Peyer's patch (tissue), 4 donors: ENCODE measurements at regions not wholly inside any gene's neighbourhood (a gene's known extent, or its start where the extent isn't known, plus 50 kb on each side); places are given as distances from the start of the nearest gene placed in this dataset.

ENCODE experiments used
- DNase-seq, 3 donors: peaks; one replicate each; pipeline ENCODE4 v3.0.0-alpha.2; 2017 to 2019
- H3K27ac ChIP-seq, 4 donors: fragments of 200-600 bp; sonication (generic); one replicate each; pipeline ENCODE4 v1.5.1; 2016 to 2019
- H3K27me3 ChIP-seq, 2 donors: fragments of 200-600 bp; sonication (generic); one replicate each; pipeline ENCODE4 v1.5.1; 2019
- H3K36me3 ChIP-seq, 3 donors: fragments of 200-600 bp; sonication (generic); one replicate each; pipeline ENCODE4 v1.5.1; 2016 to 2019
- H3K4me1 ChIP-seq, 4 donors: fragments of 200-600 bp; sonication (generic); one replicate each; pipeline ENCODE4 v1.5.1; 2016 to 2019
- H3K4me3 ChIP-seq, 4 donors: fragments of 200-600 bp; sonication (generic); 1 replicate in 3 of 4; 2 replicates in 1 of 4; pipeline ENCODE4 v1.5.1; 2016 to 2019; ENCODE audit warnings: mild to moderate bottlenecking in 1 of 4
- H3K9me3 ChIP-seq, 4 donors: fragments of 200-600 bp; sonication (generic); one replicate each; pipeline ENCODE4 v1.5.1; 2016 to 2019; ENCODE audit warnings: mild to moderate bottlenecking in 1 of 4
- POLR2A ChIP-seq, 2 donors: fragments of 450-650 bp; IDR thresholded peaks; one replicate each; pipeline ENCODE4 v1.5.1; 2017; ENCODE audit warnings: antibody characterized with exemption in 2 of 2, mild to moderate bottlenecking in 2 of 2, moderate library complexity in 2 of 2
- TF ChIP-seq, protein P1 (sequence below), 6 experiments: fragments of 450-650 bp in 4 of 6; fragments of 200-600 bp in 2 of 6; sonication (generic) in 1 of 6; IDR thresholded peaks; one replicate each; pipeline ENCODE4 v1.5.1; 2017 to 2019; ENCODE audit warnings: antibody characterized with exemption in 6 of 6, mild to moderate bottlenecking in 3 of 6, moderate library complexity in 1 of 6

DNA sequence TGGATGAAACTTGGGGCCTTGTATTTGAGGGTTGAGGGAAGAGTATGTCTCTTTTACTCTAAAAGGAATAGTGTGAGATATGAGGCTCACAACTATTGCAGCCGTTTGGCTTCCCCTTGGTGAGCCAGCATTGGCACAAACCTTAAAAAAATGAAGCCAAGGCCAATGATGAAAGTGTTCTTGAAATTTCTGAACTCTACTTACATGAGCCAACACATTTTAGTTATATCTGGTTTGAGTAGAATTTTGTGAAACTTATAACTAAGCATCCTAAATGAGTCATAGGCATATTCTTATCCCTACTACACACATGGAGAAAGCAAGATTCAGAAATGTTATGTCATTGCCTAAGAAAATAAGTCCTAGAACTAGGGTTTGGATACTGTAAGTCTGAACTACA, 55.3 kb upstream of the ACSS3 start:
- Histone ChIP-seq H3K4me3 (no peak overlapping the region), H3K27ac (no peak overlapping the region), H3K4me1 (no peaks in the 10 kb centered on the region), H3K36me3 (no peaks in the 10 kb centered on the region), H3K27me3 (no peaks in the 10 kb centered on the region), H3K9me3 (no peaks in the 10 kb centered on the region)
- TF ChIP-seq POLR2A (IDR thresholded peaks at IDR 0.05), result no peak
- TF ChIP-seq, protein P1, sequence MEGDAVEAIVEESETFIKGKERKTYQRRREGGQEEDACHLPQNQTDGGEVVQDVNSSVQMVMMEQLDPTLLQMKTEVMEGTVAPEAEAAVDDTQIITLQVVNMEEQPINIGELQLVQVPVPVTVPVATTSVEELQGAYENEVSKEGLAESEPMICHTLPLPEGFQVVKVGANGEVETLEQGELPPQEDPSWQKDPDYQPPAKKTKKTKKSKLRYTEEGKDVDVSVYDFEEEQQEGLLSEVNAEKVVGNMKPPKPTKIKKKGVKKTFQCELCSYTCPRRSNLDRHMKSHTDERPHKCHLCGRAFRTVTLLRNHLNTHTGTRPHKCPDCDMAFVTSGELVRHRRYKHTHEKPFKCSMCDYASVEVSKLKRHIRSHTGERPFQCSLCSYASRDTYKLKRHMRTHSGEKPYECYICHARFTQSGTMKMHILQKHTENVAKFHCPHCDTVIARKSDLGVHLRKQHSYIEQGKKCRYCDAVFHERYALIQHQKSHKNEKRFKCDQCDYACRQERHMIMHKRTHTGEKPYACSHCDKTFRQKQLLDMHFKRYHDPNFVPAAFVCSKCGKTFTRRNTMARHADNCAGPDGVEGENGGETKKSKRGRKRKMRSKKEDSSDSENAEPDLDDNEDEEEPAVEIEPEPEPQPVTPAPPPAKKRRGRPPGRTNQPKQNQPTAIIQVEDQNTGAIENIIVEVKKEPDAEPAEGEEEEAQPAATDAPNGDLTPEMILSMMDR (IDR thresholded peaks at IDR 0.05), result no peak
- DNase-seq, result no peak

DNA sequence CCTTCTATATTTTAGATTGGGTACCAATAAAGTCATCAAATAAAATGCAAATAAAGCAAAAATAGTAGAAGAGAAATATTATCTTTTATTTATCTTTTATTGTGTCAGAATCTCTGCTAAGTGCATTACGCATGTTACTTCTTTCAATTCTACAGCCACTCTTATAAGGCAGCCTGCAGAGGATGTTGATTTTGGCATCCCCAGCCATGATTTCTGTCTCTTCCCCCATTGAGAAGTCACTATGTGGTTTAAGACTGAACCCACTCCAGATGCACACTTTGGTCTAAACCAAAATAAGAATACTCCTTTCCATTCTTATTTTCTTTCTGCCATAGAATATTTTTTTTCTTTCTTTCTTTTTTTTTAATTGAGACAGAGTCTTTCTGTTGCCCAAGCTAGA, 56.0 kb upstream of the ACSS3 start:
- Histone ChIP-seq H3K36me3 (no peaks in the 10 kb centered on the region), H3K4me1 (no peaks in the 10 kb centered on the region), H3K9me3 (no peaks in the 10 kb centered on the region), H3K27ac (no peak overlapping the region), H3K27me3 (no peaks in the 10 kb centered on the region), H3K4me3 (no peak overlapping the region)
- no peak for DNase-seq
- TF ChIP-seq, protein P1 (IDR thresholded peaks at IDR 0.05), result no peak
- no peak for TF ChIP-seq POLR2A (IDR thresholded peaks at IDR 0.05)

DNA sequence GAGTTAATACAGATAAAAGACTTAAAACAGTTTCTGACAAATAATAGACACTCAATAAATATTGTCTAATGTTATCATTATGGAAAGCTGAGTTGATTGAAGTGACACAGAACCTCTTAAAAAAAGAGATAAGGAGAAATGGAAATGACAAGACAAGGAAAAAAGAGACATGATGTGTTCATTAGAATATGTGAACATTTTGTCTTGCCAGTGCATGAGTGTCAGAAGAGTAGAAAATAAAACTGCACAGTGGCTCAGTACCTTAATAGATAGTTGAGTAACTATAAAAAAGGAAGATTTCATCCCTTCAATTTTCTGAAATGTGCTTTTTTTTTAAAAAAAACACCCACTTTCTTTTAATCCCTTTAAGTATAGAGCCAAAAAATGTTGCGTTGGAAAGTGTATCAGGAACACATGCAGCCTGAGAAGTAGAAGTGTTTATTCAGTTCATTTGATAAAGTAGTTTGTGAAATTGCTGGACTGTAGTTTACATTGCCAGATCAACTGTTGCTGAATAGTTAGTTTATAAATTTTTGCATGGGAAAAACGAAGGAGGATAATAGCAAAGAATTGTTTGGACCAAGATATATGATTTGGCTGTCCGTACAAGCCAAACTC, 56.6 kb upstream of the ACSS3 start:
- Histone ChIP-seq H3K4me3 (no peak overlapping the region), H3K36me3 (no peaks in the 10 kb centered on the region), H3K9me3 (no peaks in the 10 kb centered on the region), H3K4me1 (no peaks in the 10 kb centered on the region), H3K27me3 (no peaks in the 10 kb centered on the region), H3K27ac (no peak overlapping the region)
- TF ChIP-seq, protein P1 (IDR thresholded peaks at IDR 0.05), result no peak
- no peak for TF ChIP-seq POLR2A (IDR thresholded peaks at IDR 0.05)
- no peak for DNase-seq

DNA sequence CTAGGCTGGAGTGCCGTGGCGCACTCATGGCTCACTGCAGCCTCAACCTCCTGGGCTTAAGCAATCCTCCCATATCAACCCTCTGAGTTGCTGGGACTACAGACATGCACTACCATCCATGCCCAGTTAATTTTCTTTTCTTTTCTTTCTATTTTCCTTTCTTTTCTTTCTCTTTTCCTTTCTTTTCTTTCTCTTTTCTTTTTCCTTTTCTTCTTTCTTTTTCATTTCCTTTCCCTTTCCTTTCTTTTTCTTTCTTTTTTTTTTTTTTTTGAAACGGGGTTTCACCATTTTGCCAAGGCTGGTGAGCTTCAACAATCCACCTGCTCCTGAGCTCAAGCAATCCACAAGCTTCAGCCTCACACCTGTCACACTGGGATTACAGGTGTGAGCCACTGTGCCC, 60.1 kb upstream of the ACSS3 start:
- DNase-seq, result no peak
- TF ChIP-seq POLR2A (IDR thresholded peaks at IDR 0.05), result no peak
- TF ChIP-seq, protein P1 (IDR thresholded peaks at IDR 0.05), result no peak

DNA sequence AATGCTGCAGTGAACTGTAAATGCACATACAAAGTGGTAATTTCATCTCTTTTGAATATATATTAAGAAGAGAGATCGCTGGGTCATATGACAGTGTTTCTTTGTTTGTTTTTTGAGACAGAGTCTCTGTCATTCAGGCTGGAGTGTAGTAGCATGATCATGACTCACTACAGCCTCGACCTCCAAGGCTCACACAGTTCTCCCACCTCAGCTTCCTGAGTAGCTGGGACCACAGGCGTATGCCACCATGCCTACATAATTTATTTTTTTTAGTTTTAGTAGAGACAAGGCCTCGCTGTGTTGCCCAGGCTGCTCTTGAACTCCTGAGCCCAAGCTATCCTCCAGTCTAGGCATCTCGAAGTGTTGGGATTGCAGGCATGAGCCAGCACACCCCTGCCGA, 62.4 kb upstream of the ACSS3 start:
- Histone ChIP-seq H3K36me3 (no peaks in the 10 kb centered on the region), H3K27ac (no peak overlapping the region), H3K27me3 (no peaks in the 10 kb centered on the region), H3K9me3 (no peaks in the 10 kb centered on the region), H3K4me1 (no peaks in the 10 kb centered on the region), H3K4me3 (no peak overlapping the region)
- DNase-seq, result no peak
- TF ChIP-seq, protein P1 (IDR thresholded peaks at IDR 0.05), result no peak
- TF ChIP-seq POLR2A (IDR thresholded peaks at IDR 0.05), result no peak

More for the DNA sequence above, 60.1 kb upstream of the ACSS3 start:
- no peaks in the 10 kb centered on the region for H3K9me3 ChIP-seq
- no peaks in the 10 kb centered on the region for H3K4me1 ChIP-seq
- H3K4me3 ChIP-seq, result no peak overlapping the region
- H3K27me3 ChIP-seq, result no peaks in the 10 kb centered on the region
- no peak overlapping the region for H3K27ac ChIP-seq
- no peaks in the 10 kb centered on the region for H3K36me3 ChIP-seq

DNA sequence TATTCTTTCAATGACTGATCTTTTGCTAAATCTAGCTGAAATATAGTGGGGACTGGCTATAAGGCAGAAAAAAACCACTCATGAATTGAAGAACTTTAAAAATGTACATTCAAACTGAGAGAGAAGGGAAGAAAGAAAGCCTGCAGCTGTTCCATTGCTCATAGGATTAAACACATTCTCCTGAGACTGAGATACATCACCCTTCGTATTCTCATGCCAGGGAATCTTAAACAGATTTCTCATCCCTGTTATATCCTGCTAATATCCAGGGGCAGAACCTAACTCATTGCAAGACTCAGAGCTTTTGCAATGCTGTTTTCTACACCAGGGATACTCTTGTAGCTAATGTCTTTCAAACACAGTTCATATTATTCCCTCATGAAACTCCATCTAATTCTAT, 67.2 kb upstream of the ACSS3 start:
- Histone ChIP-seq H3K4me3 (no peak overlapping the region), H3K36me3 (no peaks in the 10 kb centered on the region), H3K4me1 (no peaks in the 10 kb centered on the region), H3K27ac (no peak overlapping the region), H3K9me3 (no peaks in the 10 kb centered on the region), H3K27me3 (no peaks in the 10 kb centered on the region)
- DNase-seq, result no peak
- no peak for TF ChIP-seq POLR2A (IDR thresholded peaks at IDR 0.05)
- TF ChIP-seq, protein P1 (IDR thresholded peaks at IDR 0.05), result no peak
